ENCODE measurements at regions not wholly inside any gene's neighbourhood (a gene's known extent, or its start where the extent isn't known, plus 50 kb on each side); places are given as distances from the start of the nearest gene placed in this dataset.

- POLR2A ChIA-PET, result no interaction called here
- H3K4me1 Mint-ChIP-seq, result no peaks in the 10 kb centered on the region
- H3K27me3 Mint-ChIP-seq, result peaks cover 0 to 4% (median 0%) of the 10 kb centered on the region in 5 donors
- peaks cover 0 to 5% (median 0%) of the 10 kb centered on the region in 11 donors for H3K9me3 Mint-ChIP-seq
- no peaks in the 10 kb centered on the region for H3K36me3 ChIP-seq (ENCODE audit: control insufficient read depth in 2 of 3, insufficient read depth in 3 of 3, low read length in 3 of 3)
- no peaks in the 10 kb centered on the region for H3K9me3 ChIP-seq (ENCODE audit: control insufficient read depth in 2 of 3, low read length in 3 of 3)
- H3K4me3 ChIP-seq (ENCODE audit: low read length), result no peak overlapping the region
- H3K36me3 Mint-ChIP-seq, result no peaks in the 10 kb centered on the region
- H3K27me3 ChIP-seq (ENCODE audit: control insufficient read depth in 2 of 2, insufficient read depth in 2 of 2, low read length in 2 of 2), result no peaks in the 10 kb centered on the region
- CTCF ChIA-PET, result interaction anchor here (0.5 to 0.6 kb wide), 2 partner anchors 25 to 1415 kb away, joined by 3 to 9 read pairs; no protein-coding TSS in a partner anchor
- H3K27ac ChIP-seq (ENCODE audit: low read depth, low read length), result no peak overlapping the region
- no peak overlapping the region for H3K27ac Mint-ChIP-seq
- ATAC-seq (no peak), DNase-seq (no peak)
- no peaks in the 10 kb centered on the region for H3K4me1 ChIP-seq (ENCODE audit: control insufficient read depth in 2 of 2, insufficient read depth in 2 of 2, low read length in 2 of 2)
- intact Hi-C loops (cut with micrococcal nuclease), result no loop called here
- no peak overlapping the region for H3K4me3 Mint-ChIP-seq
These were observed 435.8 kb downstream of the SPRY1 start for GRCh38 chr4:123832173-123833026.

- no peaks in the 10 kb centered on the region for H3K36me3 ChIP-seq (ENCODE audit: control insufficient read depth in 2 of 3, insufficient read depth in 3 of 3, low read length in 3 of 3)
- intact Hi-C loops (cut with micrococcal nuclease), result no loop called here
- no peaks in the 10 kb centered on the region for H3K27me3 ChIP-seq (ENCODE audit: control insufficient read depth in 2 of 2, insufficient read depth in 2 of 2, low read length in 2 of 2)
- Mint-ChIP-seq H3K4me3 (no peak overlapping the region), H3K4me1 (no peaks in the 10 kb centered on the region), H3K36me3 (no peaks in the 10 kb centered on the region), H3K9me3 (peaks cover 0 to 5% (median 0%) of the 10 kb centered on the region in 11 donors), H3K27me3 (peaks cover 0 to 2% (median 0%) of the 10 kb centered on the region in 5 donors), H3K27ac (no peak overlapping the region)
- no peak overlapping the region for H3K27ac ChIP-seq (ENCODE audit: low read depth, low read length)
- DNase-seq, result no peak
- ATAC-seq, result no peak
- no peaks in the 10 kb centered on the region for H3K9me3 ChIP-seq (ENCODE audit: control insufficient read depth in 2 of 3, low read length in 3 of 3)
- CTCF ChIA-PET, result interaction anchor here (0.6 kb wide), 1 partner anchor 24 kb away, joined by 9 read pairs; no protein-coding TSS in a partner anchor
- no peak overlapping the region for H3K4me3 ChIP-seq (ENCODE audit: low read length)
- H3K4me1 ChIP-seq (ENCODE audit: control insufficient read depth in 2 of 2, insufficient read depth in 2 of 2, low read length in 2 of 2), result no peaks in the 10 kb centered on the region
- POLR2A ChIA-PET, result no interaction called here
These were observed 436.6 kb downstream of the SPRY1 start for GRCh38 chr4:123833171-123833643.

GRCh38 chr4:123835831-123836590 lies 439.4 kb downstream of the SPRY1 start:
- ATAC-seq, result no peak
- H3K27ac ChIP-seq (ENCODE audit: low read depth, low read length), result no peak overlapping the region
- no peak overlapping the region for H3K4me3 ChIP-seq (ENCODE audit: low read length)
- no peaks in the 10 kb centered on the region for H3K9me3 ChIP-seq (ENCODE audit: control insufficient read depth in 2 of 3, low read length in 3 of 3)
- peaks cover 0 to 2% (median 0%) of the 10 kb centered on the region in 11 donors for H3K9me3 Mint-ChIP-seq
- no peaks in the 10 kb centered on the region for H3K4me1 Mint-ChIP-seq
- no peaks in the 10 kb centered on the region for H3K36me3 Mint-ChIP-seq
- no peak overlapping the region for H3K27ac Mint-ChIP-seq
- H3K36me3 ChIP-seq (ENCODE audit: control insufficient read depth in 2 of 3, insufficient read depth in 3 of 3, low read length in 3 of 3), result no peaks in the 10 kb centered on the region
- ChIA-PET CTCF (interaction anchor here (1.3 kb wide), 1 partner anchor 13 kb away, joined by 3 read pairs; no protein-coding TSS in a partner anchor), POLR2A (no interaction called here)
- peaks cover 0 to 2% (median 0%) of the 10 kb centered on the region in 5 donors for H3K27me3 Mint-ChIP-seq
- no peaks in the 10 kb centered on the region for H3K4me1 ChIP-seq (ENCODE audit: control insufficient read depth in 2 of 2, insufficient read depth in 2 of 2, low read length in 2 of 2)
- no peak for DNase-seq
- no peak overlapping the region for H3K4me3 Mint-ChIP-seq
- no peaks in the 10 kb centered on the region for H3K27me3 ChIP-seq (ENCODE audit: control insufficient read depth in 2 of 2, insufficient read depth in 2 of 2, low read length in 2 of 2)
- intact Hi-C loops (cut with micrococcal nuclease), result no loop called here

- no peaks in the 10 kb centered on the region for H3K36me3 Mint-ChIP-seq
These were observed 440.4 kb downstream of the SPRY1 start for GRCh38 chr4:123836851-123837595.

GRCh38 chr4:123838474-123838873 lies 441.9 kb downstream of the SPRY1 start:
- no peaks in the 10 kb centered on the region for H3K4me1 Mint-ChIP-seq
- Histone ChIP-seq H3K9me3 (ENCODE audit: control insufficient read depth in 2 of 3, low read length in 3 of 3) (no peaks in the 10 kb centered on the region), H3K27ac (ENCODE audit: low read depth, low read length) (no peak overlapping the region), H3K36me3 (ENCODE audit: control insufficient read depth in 2 of 3, insufficient read depth in 3 of 3, low read length in 3 of 3) (no peaks in the 10 kb centered on the region), H3K4me1 (ENCODE audit: control insufficient read depth in 2 of 2, insufficient read depth in 2 of 2, low read length in 2 of 2) (no peaks in the 10 kb centered on the region), H3K4me3 (ENCODE audit: low read length) (no peak overlapping the region), H3K27me3 (ENCODE audit: control insufficient read depth in 2 of 2, insufficient read depth in 2 of 2, low read length in 2 of 2) (no peaks in the 10 kb centered on the region)
- ATAC-seq (no peak), DNase-seq (no peak)
- intact Hi-C loops (cut with micrococcal nuclease), result no loop called here
- ChIA-PET POLR2A (no interaction called here), CTCF (no interaction called here)
- peaks cover 0 to 6% (median 0%) of the 10 kb centered on the region in 11 donors for H3K9me3 Mint-ChIP-seq
- no peak overlapping the region for H3K27ac Mint-ChIP-seq
- no peaks in the 10 kb centered on the region for H3K36me3 Mint-ChIP-seq
- H3K4me3 Mint-ChIP-seq, result no peak overlapping the region
- H3K27me3 Mint-ChIP-seq, result peaks cover 0 to 3% (median 0%) of the 10 kb centered on the region in 5 donors

More at GRCh38 chr4:123836851-123837595, 440.4 kb downstream of the SPRY1 start:
- H3K4me3 ChIP-seq (ENCODE audit: low read length), result no peak overlapping the region
- POLR2A ChIA-PET, result no interaction called here
- H3K9me3 Mint-ChIP-seq, result peaks cover 0 to 2% (median 0%) of the 10 kb centered on the region in 11 donors
- intact Hi-C loops (cut with micrococcal nuclease), result no loop called here
- no peak overlapping the region for H3K27ac ChIP-seq (ENCODE audit: low read depth, low read length)
- no peaks in the 10 kb centered on the region for H3K27me3 ChIP-seq (ENCODE audit: control insufficient read depth in 2 of 2, insufficient read depth in 2 of 2, low read length in 2 of 2)
- no peak overlapping the region for H3K27ac Mint-ChIP-seq
- H3K36me3 ChIP-seq (ENCODE audit: control insufficient read depth in 2 of 3, insufficient read depth in 3 of 3, low read length in 3 of 3), result no peaks in the 10 kb centered on the region
- H3K4me1 Mint-ChIP-seq, result no peaks in the 10 kb centered on the region
- no peaks in the 10 kb centered on the region for H3K4me1 ChIP-seq (ENCODE audit: control insufficient read depth in 2 of 2, insufficient read depth in 2 of 2, low read length in 2 of 2)
- CTCF ChIA-PET, result no interaction called here
- DNase-seq, result no peak
- no peak overlapping the region for H3K4me3 Mint-ChIP-seq
- no peak for ATAC-seq
- H3K9me3 ChIP-seq (ENCODE audit: control insufficient read depth in 2 of 3, low read length in 3 of 3), result no peaks in the 10 kb centered on the region
- peaks cover 0 to 2% (median 0%) of the 10 kb centered on the region in 5 donors for H3K27me3 Mint-ChIP-seq

- ATAC-seq (no peak), DNase-seq (no peak)
- Histone ChIP-seq H3K36me3 (ENCODE audit: control insufficient read depth in 2 of 3, insufficient read depth in 3 of 3, low read length in 3 of 3) (no peaks in the 10 kb centered on the region), H3K27ac (ENCODE audit: low read depth, low read length) (no peak overlapping the region), H3K4me1 (ENCODE audit: control insufficient read depth in 2 of 2, insufficient read depth in 2 of 2, low read length in 2 of 2) (no peaks in the 10 kb centered on the region), H3K27me3 (ENCODE audit: control insufficient read depth in 2 of 2, insufficient read depth in 2 of 2, low read length in 2 of 2) (no peaks in the 10 kb centered on the region), H3K4me3 (ENCODE audit: low read length) (no peak overlapping the region), H3K9me3 (ENCODE audit: control insufficient read depth in 2 of 3, low read length in 3 of 3) (no peaks in the 10 kb centered on the region)
- H3K4me3 Mint-ChIP-seq, result no peak overlapping the region
- ChIA-PET POLR2A (no interaction called here), CTCF (no interaction called here)
- peaks cover 0 to 11% (median 0%) of the 10 kb centered on the region in 11 donors for H3K9me3 Mint-ChIP-seq
- intact Hi-C loops (cut with micrococcal nuclease), result no loop called here
- H3K36me3 Mint-ChIP-seq, result no peaks in the 10 kb centered on the region
- no peaks in the 10 kb centered on the region for H3K4me1 Mint-ChIP-seq
- no peak overlapping the region for H3K27ac Mint-ChIP-seq
- peaks cover 0 to 13% (median 3%) of the 10 kb centered on the region in 5 donors for H3K27me3 Mint-ChIP-seq
These were observed 443.6 kb downstream of the SPRY1 start for GRCh38 chr4:123840197-123840596.

All from naive thymus-derived CD4-positive, alpha-beta T cell (primary cell).